ENCODE measurements at regions not wholly inside any gene's neighbourhood (a gene's known extent, or its start where the extent isn't known, plus 50 kb on each side); places are given as distances from the start of the nearest gene placed in this dataset.

DNA sequence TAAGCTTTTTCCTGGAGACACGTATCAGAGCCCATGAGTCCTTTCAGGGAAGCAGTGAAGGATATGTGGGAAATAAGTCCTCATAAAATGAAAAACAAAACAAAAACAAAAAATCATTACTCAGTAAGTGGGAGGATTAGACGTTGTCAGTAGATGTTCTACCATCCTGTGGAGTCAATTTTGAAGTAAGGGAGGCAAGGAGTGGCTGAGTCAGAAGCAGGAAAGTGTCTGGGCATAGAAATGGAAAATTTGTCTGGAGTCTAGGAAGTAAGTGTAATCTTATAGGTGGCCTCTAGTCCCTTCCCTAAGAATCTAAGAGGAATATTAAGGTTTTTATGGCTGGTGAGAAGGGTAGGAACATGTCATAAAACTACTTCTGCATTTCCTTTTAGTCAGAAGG, 339.8 kb upstream of the SEMA6D start:
- no TSS peak for BruUV-seq (replicated peaks)
- no peak overlapping the region for H3K9ac ChIP-seq (ENCODE audit: low read length)
- H3K4me2 ChIP-seq (ENCODE audit: low read length) = no peak overlapping the region
- no peak overlapping the region for H3K4me3 ChIP-seq (replicated peaks in 1 of 2; ENCODE audit: low read depth in 1 of 2, low read length in 2 of 2)
- DNase-seq (ENCODE audit: low read depth, low spot score) = no peak
- POLR2A ChIA-PET = no interaction called here
- intact Hi-C loops (cut with micrococcal nuclease) = no loop called here
- TF ChIP-seq FOSL1 (IDR thresholded peaks at IDR 0.05; ENCODE audit: low read depth) = no peak
- TF ChIP-seq EGR1 (IDR thresholded peaks at IDR 0.05; ENCODE audit: low read depth) = no peak
- TF ChIP-seq POLR2A (IDR thresholded peaks at IDR 0.05; ENCODE audit: borderline replicate concordance, extremely low read depth, insufficient read depth, insufficient read length) = no peak
- TF ChIP-seq EZH2phosphoT487 (IDR thresholded peaks at IDR 0.05; ENCODE audit: borderline replicate concordance) = no peak
- TF ChIP-seq EZH2 (IDR thresholded peaks at IDR 0.05) = no peak
- TF ChIP-seq, protein P1, sequence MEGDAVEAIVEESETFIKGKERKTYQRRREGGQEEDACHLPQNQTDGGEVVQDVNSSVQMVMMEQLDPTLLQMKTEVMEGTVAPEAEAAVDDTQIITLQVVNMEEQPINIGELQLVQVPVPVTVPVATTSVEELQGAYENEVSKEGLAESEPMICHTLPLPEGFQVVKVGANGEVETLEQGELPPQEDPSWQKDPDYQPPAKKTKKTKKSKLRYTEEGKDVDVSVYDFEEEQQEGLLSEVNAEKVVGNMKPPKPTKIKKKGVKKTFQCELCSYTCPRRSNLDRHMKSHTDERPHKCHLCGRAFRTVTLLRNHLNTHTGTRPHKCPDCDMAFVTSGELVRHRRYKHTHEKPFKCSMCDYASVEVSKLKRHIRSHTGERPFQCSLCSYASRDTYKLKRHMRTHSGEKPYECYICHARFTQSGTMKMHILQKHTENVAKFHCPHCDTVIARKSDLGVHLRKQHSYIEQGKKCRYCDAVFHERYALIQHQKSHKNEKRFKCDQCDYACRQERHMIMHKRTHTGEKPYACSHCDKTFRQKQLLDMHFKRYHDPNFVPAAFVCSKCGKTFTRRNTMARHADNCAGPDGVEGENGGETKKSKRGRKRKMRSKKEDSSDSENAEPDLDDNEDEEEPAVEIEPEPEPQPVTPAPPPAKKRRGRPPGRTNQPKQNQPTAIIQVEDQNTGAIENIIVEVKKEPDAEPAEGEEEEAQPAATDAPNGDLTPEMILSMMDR (IDR thresholded peaks at IDR 0.05 in 2 of 3, conservative IDR thresholded peaks at IDR 0.05 in 1 of 3; ENCODE audit: borderline replicate concordance in 1 of 3, insufficient read depth in 1 of 3, low read depth in 2 of 3, low read length in 2 of 3) = no peak
- TF ChIP-seq, protein P2, sequence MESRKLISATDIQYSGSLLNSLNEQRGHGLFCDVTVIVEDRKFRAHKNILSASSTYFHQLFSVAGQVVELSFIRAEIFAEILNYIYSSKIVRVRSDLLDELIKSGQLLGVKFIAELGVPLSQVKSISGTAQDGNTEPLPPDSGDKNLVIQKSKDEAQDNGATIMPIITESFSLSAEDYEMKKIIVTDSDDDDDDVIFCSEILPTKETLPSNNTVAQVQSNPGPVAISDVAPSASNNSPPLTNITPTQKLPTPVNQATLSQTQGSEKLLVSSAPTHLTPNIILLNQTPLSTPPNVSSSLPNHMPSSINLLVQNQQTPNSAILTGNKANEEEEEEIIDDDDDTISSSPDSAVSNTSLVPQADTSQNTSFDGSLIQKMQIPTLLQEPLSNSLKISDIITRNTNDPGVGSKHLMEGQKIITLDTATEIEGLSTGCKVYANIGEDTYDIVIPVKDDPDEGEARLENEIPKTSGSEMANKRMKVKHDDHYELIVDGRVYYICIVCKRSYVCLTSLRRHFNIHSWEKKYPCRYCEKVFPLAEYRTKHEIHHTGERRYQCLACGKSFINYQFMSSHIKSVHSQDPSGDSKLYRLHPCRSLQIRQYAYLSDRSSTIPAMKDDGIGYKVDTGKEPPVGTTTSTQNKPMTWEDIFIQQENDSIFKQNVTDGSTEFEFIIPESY (IDR thresholded peaks at IDR 0.05; ENCODE audit: extremely low read depth, insufficient replicate concordance, low read length) = no peak
- no peak for TF ChIP-seq SRF (IDR thresholded peaks at IDR 0.05; ENCODE audit: low read depth)
- TF ChIP-seq, protein P3, sequence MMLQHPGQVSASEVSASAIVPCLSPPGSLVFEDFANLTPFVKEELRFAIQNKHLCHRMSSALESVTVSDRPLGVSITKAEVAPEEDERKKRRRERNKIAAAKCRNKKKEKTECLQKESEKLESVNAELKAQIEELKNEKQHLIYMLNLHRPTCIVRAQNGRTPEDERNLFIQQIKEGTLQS (IDR thresholded peaks at IDR 0.05) = no peak
- no peak for TF ChIP-seq SIN3A (IDR thresholded peaks at IDR 0.05; ENCODE audit: low read depth)
- TF ChIP-seq TCF7L2 (IDR thresholded peaks at IDR 0.05; ENCODE audit: borderline replicate concordance, extremely low read depth, insufficient read depth, insufficient read length) = no peak
- no peak for TF ChIP-seq CEBPB (IDR thresholded peaks at IDR 0.05; ENCODE audit: low read depth)
- TF ChIP-seq JUND (IDR thresholded peaks at IDR 0.05) = no peak
- no peak for TF ChIP-seq RAD21 (IDR thresholded peaks at IDR 0.05; ENCODE audit: low read depth)
- TF ChIP-seq CBX3 (IDR thresholded peaks at IDR 0.05; ENCODE audit: low read depth) = no peak
- TF ChIP-seq POLR2AphosphoS5 (IDR thresholded peaks at IDR 0.05; ENCODE audit: low read depth, low read length) = no peak
- RAD21 ChIA-PET (ENCODE audit: low non-redundant PET in 1 of 2, low total read pairs in 2 of 2, uncharacterized antibody in 2 of 2, unreplicated experiment in 2 of 2) = no interaction called here
- no peak overlapping the region for H3K27ac ChIP-seq (ENCODE audit: low read depth, low read length)
- H3K4me1 ChIP-seq (ENCODE audit: control insufficient read depth in 1 of 2, insufficient read depth in 2 of 2, low read length in 2 of 2) = no peaks in the 10 kb centered on the region
- peaks cover 14 to 27% of the 10 kb centered on the region in 2 experiments; a peak in 3 of 4 replicates for H3K9me3 ChIP-seq (ENCODE audit: control insufficient read depth in 1 of 2, insufficient read depth in 1 of 2, low read depth in 1 of 2, low read length in 2 of 2)
- no peaks in the 10 kb centered on the region for H3K9me2 ChIP-seq (ENCODE audit: insufficient read depth)
- no peaks in the 10 kb centered on the region for H3K27me3 ChIP-seq (ENCODE audit: insufficient read depth, low read length)
- H4K20me1 ChIP-seq (ENCODE audit: insufficient read depth) = no peaks in the 10 kb centered on the region
- CTCF ChIA-PET = no interaction called here
- no peak overlapping the region for H2AFZ ChIP-seq (ENCODE audit: low read depth, low read length, poor library complexity, severe bottlenecking)
- H3K79me2 ChIP-seq (ENCODE audit: insufficient read depth, low read length) = no peaks in the 10 kb centered on the region
- no peaks in the 10 kb centered on the region for H3K36me3 ChIP-seq (ENCODE audit: control insufficient read depth in 1 of 2, insufficient read depth in 2 of 2, low read length in 2 of 2)
- no peak for ATAC-seq

All from HCT116 (cell line).